ENCODE measurements at regions not wholly inside any gene's neighbourhood (a gene's known extent, or its start where the extent isn't known, plus 50 kb on each side); places are given as distances from the start of the nearest gene placed in this dataset.
A peak's percentile ranks its signal among the peaks of the same experiment; 100 is the strongest.

DNA sequence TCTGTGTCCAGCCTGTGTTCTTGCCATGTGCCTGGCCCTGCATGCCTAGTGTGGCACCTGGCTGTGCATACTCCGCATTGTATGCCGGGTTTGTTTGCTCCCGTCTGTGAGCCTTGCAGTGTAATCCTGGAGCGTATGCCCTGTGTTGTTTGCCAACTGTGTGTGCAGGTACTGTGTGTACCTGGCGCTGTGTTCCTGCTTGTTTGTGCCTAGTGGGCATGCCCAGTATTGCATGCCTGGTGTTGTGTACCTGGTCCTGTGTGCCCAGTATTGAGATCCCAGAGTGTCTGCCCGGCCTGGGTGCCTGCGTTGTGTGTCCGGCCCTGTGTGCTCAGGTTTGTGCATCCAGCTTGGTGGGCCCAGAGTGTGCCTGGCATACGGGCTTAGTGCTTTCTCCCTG lies 54.5 kb upstream of the CHRNA7 start:
- no peak for DNase-seq (ENCODE audit: low read depth)

DNA sequence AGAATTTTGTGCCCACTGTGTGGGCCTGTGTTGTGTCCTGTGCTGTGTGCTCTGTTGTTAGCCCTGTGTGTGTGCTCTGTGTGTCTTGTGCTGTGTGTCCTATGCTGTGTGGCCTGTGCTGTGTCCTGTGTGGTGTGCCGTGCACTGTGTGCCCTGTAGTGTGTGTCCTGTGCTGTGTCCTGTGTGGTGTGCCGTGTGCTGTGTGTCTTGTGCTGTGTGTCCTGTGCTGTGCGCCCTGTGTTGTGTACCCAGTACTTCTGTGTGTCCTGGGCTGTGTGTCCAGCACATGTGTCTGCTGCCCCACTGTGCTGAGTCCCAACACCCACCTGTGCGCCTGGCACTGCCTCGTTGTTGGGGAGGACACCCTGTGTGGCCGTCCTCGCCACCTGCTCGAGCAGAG lies 53.2 kb upstream of the CHRNA7 start:
- no peak for DNase-seq (ENCODE audit: low read depth)

DNA sequence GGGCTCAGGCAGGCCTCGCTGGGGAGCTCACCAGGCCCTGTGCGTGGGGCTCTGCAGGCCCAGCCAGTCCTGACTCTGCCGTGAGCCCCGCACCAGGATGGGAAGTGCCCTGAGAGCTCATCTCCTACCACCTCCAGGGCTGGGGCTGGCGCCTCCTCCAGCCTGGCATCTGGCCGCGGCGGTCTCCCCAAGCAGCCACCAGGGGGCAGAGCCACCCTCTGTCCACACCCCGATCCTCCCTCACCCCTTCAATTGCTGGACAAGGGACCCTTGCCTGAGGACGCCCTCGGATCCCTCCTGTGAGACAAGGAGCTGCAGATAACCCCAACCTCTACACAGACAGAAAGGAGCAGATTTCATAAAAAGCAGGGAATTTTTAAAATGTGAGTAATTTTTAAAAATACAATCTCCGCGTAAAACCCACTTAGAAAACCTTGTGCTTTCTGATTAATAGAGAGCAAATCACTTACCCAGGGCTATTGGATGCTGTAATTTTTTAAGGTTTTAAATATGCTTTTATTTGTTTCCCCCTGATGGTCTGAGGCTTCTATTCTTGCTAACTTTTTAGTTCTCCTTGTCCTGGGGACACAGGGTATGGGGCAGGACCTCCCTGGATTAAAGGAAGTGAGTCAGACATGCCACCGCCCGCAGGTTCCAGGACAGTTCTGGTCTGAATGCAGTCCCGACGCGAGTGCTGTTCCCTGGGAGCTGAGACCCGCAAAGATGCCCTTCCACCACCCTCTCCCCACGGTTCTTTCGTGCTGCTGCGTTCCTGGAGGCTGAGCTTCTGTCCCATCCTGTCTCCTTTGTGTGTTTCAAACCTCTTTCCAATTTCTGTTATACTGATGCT lies 52.3 kb upstream of the CHRNA7 start:
- peak; percentile 45 for DNase-seq (ENCODE audit: low read depth)

All from activated T-cell treated with anti-CD3 and anti-CD28 coated beads for 1 hour (primary cell).